ENCODE measurements at regions not wholly inside any gene's neighbourhood (a gene's known extent, or its start where the extent isn't known, plus 50 kb on each side); places are given as distances from the start of the nearest gene placed in this dataset.

GRCh38 chr1:57922130-57922529 is 498.3 kb upstream of the DAB1 start:
- TF ChIP-seq POLR2A (IDR thresholded peaks at IDR 0.05) (no peak), CTCF (IDR thresholded peaks at IDR 0.05) (no peak)
